PFSK-1 (cell line): ENCODE measurements at regions not wholly inside any gene's neighbourhood (a gene's known extent, or its start where the extent isn't known, plus 50 kb on each side); places are given as distances from the start of the nearest gene placed in this dataset.

Experiments used
- FOXP2 ChIP-seq: optimal IDR thresholded peaks from 2 replicates; pipeline ENCODE3; 2011; ENCODE audit warnings: borderline replicate concordance, control low read depth, inconsistent platforms; ENCODE audit not compliant: insufficient read depth; ENCODE audit errors: extremely low read length, extremely low read depth
- POLR2AphosphoS5 ChIP-seq: IDR thresholded peaks from 2 replicates; pipeline ENCODE4 v1.6.1; 2012; ENCODE audit warnings: low read depth, mild to moderate bottlenecking, control low read depth, low read length, moderate library complexity
- SIN3A ChIP-seq: IDR thresholded peaks from 2 replicates; pipeline ENCODE4 v1.6.1; 2012; ENCODE audit warnings: mild to moderate bottlenecking, low read length, moderate library complexity, borderline replicate concordance; ENCODE audit not compliant: insufficient read depth
- TAF1 ChIP-seq: IDR thresholded peaks from 2 replicates; pipeline ENCODE4 v1.6.1; 2012; ENCODE audit warnings: low read length, control low read depth, borderline replicate concordance; ENCODE audit not compliant: insufficient read depth
- TF ChIP-seq, protein P1 (sequence below), 2 experiments: IDR thresholded peaks; 2 replicates each; pipeline versions ENCODE4 v1.6.1 to v1.8.0; 2011 to 2012; ENCODE audit warnings: low read depth in 2 of 2, low read length in 2 of 2, control low read depth in 1 of 2, inconsistent platforms in 1 of 2, mild to moderate bottlenecking in 1 of 2, moderate library complexity in 1 of 2; ENCODE audit not compliant: insufficient read depth in 1 of 2

DNA sequence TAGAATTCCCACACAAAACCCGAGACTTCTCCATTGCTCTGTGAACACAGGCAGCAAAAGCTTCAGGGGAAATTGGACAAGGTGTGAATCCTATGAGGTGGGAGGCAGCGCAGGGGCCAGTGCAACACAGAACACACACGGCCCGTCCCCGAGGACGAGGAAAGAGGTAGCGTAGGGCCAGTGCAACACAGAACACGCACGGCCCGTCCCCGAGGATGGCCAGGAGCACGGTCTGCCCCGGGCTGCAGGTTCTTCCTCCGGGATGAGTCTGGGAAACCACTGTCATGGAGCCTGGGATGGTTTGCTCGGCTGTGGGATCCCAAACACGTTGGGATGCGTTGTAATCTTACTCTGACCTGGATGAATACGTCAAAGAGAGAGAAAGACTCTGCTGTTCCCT, 432.1 kb downstream of the GLRX3 start:
- no peak for TF ChIP-seq FOXP2
- TF ChIP-seq SIN3A: no peak
- TF ChIP-seq POLR2AphosphoS5: no peak
- TF ChIP-seq, protein P1, sequence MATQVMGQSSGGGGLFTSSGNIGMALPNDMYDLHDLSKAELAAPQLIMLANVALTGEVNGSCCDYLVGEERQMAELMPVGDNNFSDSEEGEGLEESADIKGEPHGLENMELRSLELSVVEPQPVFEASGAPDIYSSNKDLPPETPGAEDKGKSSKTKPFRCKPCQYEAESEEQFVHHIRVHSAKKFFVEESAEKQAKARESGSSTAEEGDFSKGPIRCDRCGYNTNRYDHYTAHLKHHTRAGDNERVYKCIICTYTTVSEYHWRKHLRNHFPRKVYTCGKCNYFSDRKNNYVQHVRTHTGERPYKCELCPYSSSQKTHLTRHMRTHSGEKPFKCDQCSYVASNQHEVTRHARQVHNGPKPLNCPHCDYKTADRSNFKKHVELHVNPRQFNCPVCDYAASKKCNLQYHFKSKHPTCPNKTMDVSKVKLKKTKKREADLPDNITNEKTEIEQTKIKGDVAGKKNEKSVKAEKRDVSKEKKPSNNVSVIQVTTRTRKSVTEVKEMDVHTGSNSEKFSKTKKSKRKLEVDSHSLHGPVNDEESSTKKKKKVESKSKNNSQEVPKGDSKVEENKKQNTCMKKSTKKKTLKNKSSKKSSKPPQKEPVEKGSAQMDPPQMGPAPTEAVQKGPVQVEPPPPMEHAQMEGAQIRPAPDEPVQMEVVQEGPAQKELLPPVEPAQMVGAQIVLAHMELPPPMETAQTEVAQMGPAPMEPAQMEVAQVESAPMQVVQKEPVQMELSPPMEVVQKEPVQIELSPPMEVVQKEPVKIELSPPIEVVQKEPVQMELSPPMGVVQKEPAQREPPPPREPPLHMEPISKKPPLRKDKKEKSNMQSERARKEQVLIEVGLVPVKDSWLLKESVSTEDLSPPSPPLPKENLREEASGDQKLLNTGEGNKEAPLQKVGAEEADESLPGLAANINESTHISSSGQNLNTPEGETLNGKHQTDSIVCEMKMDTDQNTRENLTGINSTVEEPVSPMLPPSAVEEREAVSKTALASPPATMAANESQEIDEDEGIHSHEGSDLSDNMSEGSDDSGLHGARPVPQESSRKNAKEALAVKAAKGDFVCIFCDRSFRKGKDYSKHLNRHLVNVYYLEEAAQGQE (IDR thresholded peaks at IDR 0.05; ENCODE audit: insufficient read depth in 1 of 2, low read depth in 2 of 2, low read length in 2 of 2): no peak
- TF ChIP-seq TAF1: no peak

DNA sequence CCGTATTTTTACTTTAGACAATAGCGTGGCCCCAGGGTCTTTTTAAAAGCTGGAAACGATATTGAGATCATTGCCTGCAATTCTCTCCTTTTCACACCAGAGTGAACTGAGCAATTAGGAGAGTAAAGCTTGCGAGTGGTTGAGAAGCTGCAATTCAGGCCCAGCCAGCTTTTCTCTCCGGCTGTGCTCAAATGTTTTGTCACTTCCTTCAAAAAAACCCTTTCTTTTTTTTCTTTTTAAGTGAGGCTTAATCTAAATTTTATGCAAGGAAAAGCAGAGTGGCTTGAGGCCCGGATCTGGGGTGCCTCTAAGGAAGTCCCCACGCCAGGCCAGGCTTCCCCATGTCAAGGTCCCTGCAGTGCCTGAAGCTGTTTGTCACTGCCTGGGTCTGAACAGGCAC, 433.9 kb downstream of the GLRX3 start:
- TF ChIP-seq, protein P1 (IDR thresholded peaks at IDR 0.05; ENCODE audit: insufficient read depth in 1 of 2, low read depth in 2 of 2, low read length in 2 of 2): no peak
- TF ChIP-seq SIN3A: no peak
- no peak for TF ChIP-seq FOXP2
- TF ChIP-seq POLR2AphosphoS5: no peak
- no peak for TF ChIP-seq TAF1

GRCh38 chr10:130571674-130572073, 435.5 kb downstream of the GLRX3 start:
- TF ChIP-seq SIN3A (no peak), FOXP2 (no peak), TAF1 (no peak), POLR2AphosphoS5 (no peak)
- TF ChIP-seq, protein P1 (IDR thresholded peaks at IDR 0.05; ENCODE audit: insufficient read depth in 1 of 2, low read depth in 2 of 2, low read length in 2 of 2): no peak

GRCh38 chr10:130573446-130573845, 437.3 kb downstream of the GLRX3 start:
- TF ChIP-seq, protein P1 (IDR thresholded peaks at IDR 0.05; ENCODE audit: insufficient read depth in 1 of 2, low read depth in 2 of 2, low read length in 2 of 2): no peak
- TF ChIP-seq SIN3A (no peak), TAF1 (no peak), POLR2AphosphoS5 (no peak), FOXP2 (no peak)
